Trophoblast cell (in vitro differentiated cells and primary cell): ENCODE measurements at regions not wholly inside any gene's neighbourhood (a gene's known extent, or its start where the extent isn't known, plus 50 kb on each side); places are given as distances from the start of the nearest gene placed in this dataset.
"Not testable (repeated sequence)": the region's sequence is repeated elsewhere in the genome, so short reads cannot be mapped to it uniquely, and the experiment has no call there.

Source experiments
- DNase-seq, 2 donors: peaks; one replicate each; pipeline ENCODE4 v3.0.0-alpha.2; 2016
- H2AFZ ChIP-seq: 2 replicates; pipeline ENCODE4 v1.6.1; 2013; ENCODE audit warnings: low read length, moderate library complexity, mild to moderate bottlenecking; ENCODE audit not compliant: insufficient read depth, poor library complexity
- H2AK5ac ChIP-seq: 2 replicates; pipeline ENCODE4 v1.6.1; 2013; ENCODE audit warnings: mild to moderate bottlenecking, low read length
- H2BK120ac ChIP-seq: 2 replicates; pipeline ENCODE4 v1.6.1; 2013; ENCODE audit warnings: low read length, mild to moderate bottlenecking, moderate library complexity; ENCODE audit not compliant: insufficient read depth, poor library complexity
- H2BK12ac ChIP-seq: 2 replicates; pipeline ENCODE4 v1.6.1; 2013; ENCODE audit warnings: mild to moderate bottlenecking, low read length, moderate library complexity
- H2BK5ac ChIP-seq: 2 replicates; pipeline ENCODE4 v1.6.1; 2013; ENCODE audit warnings: low read length, low read depth, moderate library complexity, mild to moderate bottlenecking; ENCODE audit not compliant: poor library complexity
- H3K14ac ChIP-seq: 2 replicates; pipeline ENCODE4 v1.6.1; 2013; ENCODE audit warnings: mild to moderate bottlenecking, low read length
- H3K18ac ChIP-seq: 2 replicates; pipeline ENCODE4 v1.6.1; 2013; ENCODE audit warnings: mild to moderate bottlenecking, low read length
- H3K23ac ChIP-seq: 2 replicates; pipeline ENCODE4 v1.6.1; 2013; ENCODE audit warnings: low read length
- H3K27ac ChIP-seq: 2 replicates; pipeline ENCODE4 v1.5.1; 2013; ENCODE audit warnings: low read depth, mild to moderate bottlenecking, inconsistent platforms, low read length, moderate library complexity
- H3K27me3 ChIP-seq: 2 replicates; pipeline ENCODE4 v1.6.1; 2013; ENCODE audit warnings: inconsistent platforms, mild to moderate bottlenecking, low read length, moderate library complexity; ENCODE audit not compliant: insufficient read depth
- H3K36me3 ChIP-seq, 2 experiments: 1 replicate in 1 of 2; 2 replicates in 1 of 2; pipeline ENCODE4 v1.6.1; 2013; ENCODE audit warnings: low read length in 2 of 2, mild to moderate bottlenecking in 2 of 2, moderate library complexity in 1 of 2; ENCODE audit not compliant: insufficient read depth in 2 of 2, control insufficient read depth in 1 of 2
- H3K4ac ChIP-seq: 2 replicates; pipeline ENCODE4 v1.6.1; 2013; ENCODE audit warnings: low read depth, mild to moderate bottlenecking, low read length, moderate library complexity
- H3K4me1 ChIP-seq, 2 experiments: 1 replicate in 1 of 2; 2 replicates in 1 of 2; pipeline ENCODE4 v1.6.1; 2013; ENCODE audit warnings: low read length in 2 of 2, mild to moderate bottlenecking in 2 of 2, moderate library complexity in 1 of 2; ENCODE audit not compliant: insufficient read depth in 2 of 2, control insufficient read depth in 1 of 2
- H3K4me2 ChIP-seq: 2 replicates; pipeline ENCODE4 v1.6.1; 2013; ENCODE audit warnings: inconsistent platforms, mild to moderate bottlenecking, low read length, moderate library complexity
- H3K4me3 ChIP-seq: 2 replicates; pipeline ENCODE4 v1.5.1; 2013; ENCODE audit warnings: mild to moderate bottlenecking, low read depth, low read length, inconsistent platforms
- H3K79me1 ChIP-seq: one replicate; pipeline ENCODE4 v1.6.1; 2013; ENCODE audit warnings: low read length
- H3K79me2 ChIP-seq: 2 replicates; pipeline ENCODE4 v1.6.1; 2013; ENCODE audit warnings: low read length, mild to moderate bottlenecking; ENCODE audit not compliant: control insufficient read depth, insufficient read depth, poor library complexity
- H3K9ac ChIP-seq: 2 replicates; pipeline ENCODE4 v1.6.1; 2013; ENCODE audit warnings: mild to moderate bottlenecking, low read length
- H3K9me3 ChIP-seq: 2 replicates; pipeline ENCODE4 v1.6.1; 2013; ENCODE audit warnings: low read depth, mild to moderate bottlenecking, control low read depth, inconsistent platforms, low read length; ENCODE audit not compliant: insufficient read depth
- H4K12ac ChIP-seq: 2 replicates; pipeline ENCODE4 v1.6.1; 2013; ENCODE audit warnings: low read depth, mild to moderate bottlenecking, low read length, moderate library complexity
- H4K8ac ChIP-seq: 2 replicates; pipeline ENCODE4 v1.6.1; 2013; ENCODE audit warnings: low read depth, mild to moderate bottlenecking, low read length, moderate library complexity
- H4K91ac ChIP-seq: one replicate; pipeline ENCODE4 v1.6.1; 2013; ENCODE audit warnings: low read depth, mild to moderate bottlenecking, low read length, moderate library complexity
- WGBS: extraction: QIAGEN DNeasy Blood & Tissue Kit; methylation state at CpG from one replicate; pipeline ENCODE4 v1.1.7; 2013; ENCODE audit warnings: missing lambda C conversion rate; ENCODE audit not compliant: insufficient read length, insufficient coverage; ENCODE audit errors: extremely low coverage; 5-methylcytosine and 5-hydroxymethylcytosine counted together

GRCh38 chr16:87049216-87049615 is 268.0 kb downstream of the C16orf95 start:
- DNase-seq, H3K18ac ChIP-seq, H2BK120ac ChIP-seq, H2AK5ac ChIP-seq, H3K9ac ChIP-seq, H3K14ac ChIP-seq, H3K4me1 ChIP-seq, H3K9me3 ChIP-seq, H4K8ac ChIP-seq, H2AFZ ChIP-seq, H3K4me2 ChIP-seq, H3K27me3 ChIP-seq, H2BK5ac ChIP-seq, H3K36me3 ChIP-seq, H3K79me2 ChIP-seq, H3K79me1 ChIP-seq, H3K23ac ChIP-seq, H3K27ac ChIP-seq, H3K4me3 ChIP-seq, H4K91ac ChIP-seq, H2BK12ac ChIP-seq, H4K12ac ChIP-seq, H3K4ac ChIP-seq: not testable (repeated sequence)
- WGBS = no CpG with 5 or more reads among the region's 7 CpGs

GRCh38 chr16:87050142-87050541 is 267.1 kb downstream of the C16orf95 start:
- H3K14ac ChIP-seq = no peak overlapping the region
- no peak overlapping the region for H3K18ac ChIP-seq
- H3K36me3 ChIP-seq = no peaks in the 10 kb centered on the region
- no peaks in the 10 kb centered on the region for H3K79me2 ChIP-seq
- no peak overlapping the region for H2AFZ ChIP-seq
- no peak overlapping the region for H3K23ac ChIP-seq
- no peak overlapping the region for H4K91ac ChIP-seq
- no peaks in the 10 kb centered on the region for H3K27me3 ChIP-seq
- no peak overlapping the region for H4K12ac ChIP-seq
- no peak overlapping the region for H3K4me2 ChIP-seq
- H3K27ac ChIP-seq = no peak overlapping the region
- no peak overlapping the region for H2BK120ac ChIP-seq
- no peak overlapping the region for H3K9ac ChIP-seq
- no peak overlapping the region for H3K4ac ChIP-seq
- no peak for DNase-seq
- H3K79me1 ChIP-seq = no peaks in the 10 kb centered on the region
- H4K8ac ChIP-seq = no peak overlapping the region
- no peak overlapping the region for H2AK5ac ChIP-seq
- no CpG with 5 or more reads among the region's 15 CpGs for WGBS
- H3K9me3 ChIP-seq = peaks cover 2% of the 10 kb centered on the region
- H2BK5ac ChIP-seq = no peak overlapping the region
- no peak overlapping the region for H2BK12ac ChIP-seq
- no peak overlapping the region for H3K4me3 ChIP-seq
- peaks cover 0 to 1% of the 10 kb centered on the region in 2 experiments for H3K4me1 ChIP-seq

DNA sequence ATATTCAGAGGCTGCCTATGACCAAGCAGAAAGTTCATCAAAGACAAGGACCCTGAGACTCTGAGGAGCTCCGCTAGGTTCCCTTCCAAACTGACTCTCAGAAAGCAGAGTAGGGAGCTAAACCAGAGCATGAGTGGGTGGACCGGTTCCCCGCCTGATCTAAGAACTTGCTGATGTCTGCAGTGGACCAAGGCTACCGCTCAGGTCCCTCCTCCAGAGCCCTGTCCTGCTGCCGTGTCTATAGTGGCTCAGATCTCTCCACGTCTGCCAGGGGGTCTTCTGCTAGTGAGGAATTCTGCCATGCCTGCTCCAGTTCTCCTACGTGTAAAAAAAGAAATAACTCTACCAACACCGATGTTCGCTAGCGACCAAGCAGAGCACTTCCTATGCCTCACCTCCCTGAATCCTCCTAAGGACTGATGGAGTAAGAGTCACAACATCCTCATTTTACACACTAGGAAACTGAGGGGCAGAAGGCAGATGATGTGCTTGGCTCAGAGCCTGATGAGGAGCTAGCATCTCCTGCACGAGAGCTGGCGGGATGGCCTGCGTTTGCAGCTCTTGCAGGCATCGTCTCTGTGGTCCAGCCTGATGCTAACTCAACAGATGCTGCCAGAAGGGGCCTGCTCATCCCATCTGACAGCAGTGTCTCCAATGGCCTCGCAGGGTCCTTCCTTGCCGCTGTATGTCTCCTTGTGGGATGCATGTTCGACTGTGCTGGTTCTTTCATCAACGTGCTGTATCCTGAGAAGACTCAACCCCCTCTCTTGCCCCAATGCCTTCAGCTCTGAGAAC is 265.5 kb downstream of the C16orf95 start:
- Histone ChIP-seq H3K4me3 (no peak overlapping the region), H3K9ac (no peak overlapping the region), H3K18ac (no peak overlapping the region), H3K14ac (no peak overlapping the region), H2AFZ (no peak overlapping the region), H3K27me3 (no peaks in the 10 kb centered on the region), H3K79me1 (no peaks in the 10 kb centered on the region), H3K4ac (no peak overlapping the region), H3K79me2 (no peaks in the 10 kb centered on the region), H2AK5ac (no peak overlapping the region), H3K4me1 (peaks cover 0 to 1% of the 10 kb centered on the region in 2 experiments), H3K23ac (no peak overlapping the region), H4K91ac (no peak overlapping the region), H2BK5ac (no peak overlapping the region), H4K8ac (no peak overlapping the region), H4K12ac (no peak overlapping the region), H3K27ac (no peak overlapping the region), H2BK12ac (no peak overlapping the region), H2BK120ac (no peak overlapping the region), H3K9me3 (peaks cover 2% of the 10 kb centered on the region), H3K36me3 (no peaks in the 10 kb centered on the region), H3K4me2 (no peak overlapping the region)
- no peak for DNase-seq
- whole genome bisulfite sequencing = no CpG with 5 or more reads among the region's 18 CpGs

GRCh38 chr16:87052506-87052905 is 264.7 kb downstream of the C16orf95 start:
- Histone ChIP-seq H3K4me2 (no peak overlapping the region), H3K9ac (no peak overlapping the region), H4K91ac (no peak overlapping the region), H3K79me2 (no peaks in the 10 kb centered on the region), H3K36me3 (no peaks in the 10 kb centered on the region), H3K4me1 (no peaks in the 10 kb centered on the region), H2BK120ac (no peak overlapping the region), H3K4ac (no peak overlapping the region), H2AFZ (no peak overlapping the region), H3K9me3 (peaks cover 2% of the 10 kb centered on the region), H2BK12ac (no peak overlapping the region), H3K4me3 (no peak overlapping the region), H4K12ac (no peak overlapping the region), H3K23ac (no peak overlapping the region), H3K18ac (no peak overlapping the region), H3K14ac (no peak overlapping the region), H2BK5ac (no peak overlapping the region), H4K8ac (no peak overlapping the region), H2AK5ac (no peak overlapping the region), H3K79me1 (no peaks in the 10 kb centered on the region), H3K27me3 (no peaks in the 10 kb centered on the region), H3K27ac (no peak overlapping the region)
- DNase-seq = no peak
- WGBS = no CpG with 5 or more reads among the region's 6 CpGs
